NT2/D1 (cell line): ENCODE measurements at regions not wholly inside any gene's neighbourhood (a gene's known extent, or its start where the extent isn't known, plus 50 kb on each side); places are given as distances from the start of the nearest gene placed in this dataset.

Experiments used
- SUZ12 ChIP-seq: IDR thresholded peaks from 2 replicates; pipeline ENCODE4 v1.6.1; 2011; ENCODE audit not compliant: insufficient read length, insufficient read depth; ENCODE audit errors: extremely low read depth
- YY1 ChIP-seq: IDR thresholded peaks from 2 replicates; pipeline ENCODE4 v1.6.1; 2011; ENCODE audit not compliant: insufficient read length, insufficient read depth
- ZNF274 ChIP-seq: IDR thresholded peaks from 2 replicates; pipeline ENCODE4 v1.6.1; 2011; ENCODE audit warnings: mild to moderate bottlenecking, low read depth, low read length

- TF ChIP-seq YY1 (no peak), SUZ12 (no peak), ZNF274 (no peak)
These were observed 447.3 kb upstream of the GHITM start for GRCh38 chr10:83691791-83692596.
